Left lobe of liver (tissue), 2 donors: ENCODE measurements at regions not wholly inside any gene's neighbourhood (a gene's known extent, or its start where the extent isn't known, plus 50 kb on each side); places are given as distances from the start of the nearest gene placed in this dataset.
"Not testable (repeated sequence)": the region's sequence is repeated elsewhere in the genome, so short reads cannot be mapped to it uniquely, and the experiment has no call there.

Source experiments
- ATAC-seq: fragments of 200-7000 bp; cut with Tn5 transposase; one replicate; pipeline ENCODE4 v1.9.1; 2020; ENCODE audit warnings: mild to moderate bottlenecking, moderate library complexity
- DNase-seq: peaks from one replicate; pipeline ENCODE4 v3.0.0-alpha.2; 2020; ENCODE audit warnings: low spot score
- donor health status: DM: no; HTN: no; CAD: no; lungs with moderate emphysema.
- donor health status: DM: no; HTN: yes; CAD: no.

GRCh38 chr10:78594559-78595268 is 474.1 kb upstream of the ZMIZ1 start:
- no peak for ATAC-seq
- peak; percentile 10 for DNase-seq

- peak; percentile 15 for DNase-seq
- no peak for ATAC-seq
Observed at GRCh38 chr10:78595269-78595619, 473.5 kb upstream of the ZMIZ1 start.

GRCh38 chr10:78596556-78596955 is 472.2 kb upstream of the ZMIZ1 start:
- DNase-seq (peak; percentile 40), ATAC-seq (no peak)

- no peak for ATAC-seq
- DNase-seq: peak; percentile 38
Observed at GRCh38 chr10:78597796-78598555, 470.8 kb upstream of the ZMIZ1 start.

- no peak for DNase-seq
- peak; percentile 36 for ATAC-seq
Observed at GRCh38 chr10:78599122-78599853, 469.5 kb upstream of the ZMIZ1 start.

GRCh38 chr10:78600121-78600665 is 468.6 kb upstream of the ZMIZ1 start:
- DNase-seq: no peak
- no peak for ATAC-seq

GRCh38 chr10:78600740-78601139 is 468.0 kb upstream of the ZMIZ1 start:
- DNase-seq (no peak), ATAC-seq (no peak)

GRCh38 chr10:78602201-78602932 is 466.4 kb upstream of the ZMIZ1 start:
- DNase-seq: no peak

GRCh38 chr10:78604286-78604685 is 464.5 kb upstream of the ZMIZ1 start:
- DNase-seq: no peak

More at GRCh38 chr10:78602201-78602932, 466.4 kb upstream of the ZMIZ1 start:
- no peak for ATAC-seq

GRCh38 chr10:78604721-78605120 is 464.0 kb upstream of the ZMIZ1 start:
- no peak for DNase-seq

More at GRCh38 chr10:78604286-78604685, 464.5 kb upstream of the ZMIZ1 start:
- ATAC-seq: no peak

GRCh38 chr10:78605800-78606350 is 462.9 kb upstream of the ZMIZ1 start:
- DNase-seq (no peak), ATAC-seq (no peak)

More at GRCh38 chr10:78604721-78605120, 464.0 kb upstream of the ZMIZ1 start:
- ATAC-seq: no peak

- not testable (repeated sequence) for ATAC-seq, DNase-seq
Observed at GRCh38 chr10:78606766-78607165, 462.0 kb upstream of the ZMIZ1 start.

- DNase-seq: no peak
- ATAC-seq: no peak
Observed at GRCh38 chr10:78609976-78610375, 458.8 kb upstream of the ZMIZ1 start.

- no peak for DNase-seq
- ATAC-seq: no peak
Observed at GRCh38 chr10:78613132-78613531, 455.6 kb upstream of the ZMIZ1 start.

GRCh38 chr10:78614267-78614666 is 454.5 kb upstream of the ZMIZ1 start:
- DNase-seq (no peak), ATAC-seq (no peak)

GRCh38 chr10:78614744-78615143 is 454.0 kb upstream of the ZMIZ1 start:
- ATAC-seq: no peak
- no peak for DNase-seq

- DNase-seq (no peak), ATAC-seq (no peak)
Observed at GRCh38 chr10:78616125-78616695, 452.6 kb upstream of the ZMIZ1 start.

GRCh38 chr10:78617115-78617514 is 451.7 kb upstream of the ZMIZ1 start:
- ATAC-seq (no peak), DNase-seq (no peak)

GRCh38 chr10:78617631-78618030 is 451.1 kb upstream of the ZMIZ1 start:
- DNase-seq (no peak), ATAC-seq (no peak)

GRCh38 chr10:78618050-78618449 is 450.7 kb upstream of the ZMIZ1 start:
- ATAC-seq (no peak), DNase-seq (no peak)
